GM12878 (cell line): ENCODE measurements at regions not wholly inside any gene's neighbourhood (a gene's known extent, or its start where the extent isn't known, plus 50 kb on each side); places are given as distances from the start of the nearest gene placed in this dataset.

Source experiments
- ATAC-seq: fragments of 200-7000 bp; cut with Tn5 transposase; 3 replicates; pipeline ENCODE4 v1.9.1; 2020; ENCODE audit warnings: mild to moderate bottlenecking, moderate library complexity
- BruUV-seq: library from RNA; stranded (reverse); fragments of 400-500 nt; replicated peaks from 2 replicates; lab custom pipeline; 2021; lab: Mats Ljungman, UMichigan
- CTCF ChIA-PET: fragments of 300-600 bp; sonication (Branson Sonifier 250); formaldehyde crosslinking; extraction: SDS; loops from one replicate; lab custom pipeline; 2021; ENCODE audit warnings: inconsistent platforms; lab: Yijun Ruan, JAX
- POLR2A ChIA-PET: fragments of 350-600 bp; formaldehyde crosslinking; extraction: SDS; loops from one replicate; lab custom pipeline; 2021; ENCODE audit warnings: inconsistent platforms; lab: Charles Lee
- RAD21 ChIA-PET: fragments of 300-600 bp; sonication (Branson Sonifier 250); formaldehyde crosslinking; loops from one replicate; lab custom pipeline; 2023; ENCODE audit warnings: antibody characterized with exemption; ENCODE audit not compliant: unreplicated experiment; lab: Charles Lee
- SMC1A ChIA-PET: fragments of 300-600 bp; sonication (Branson Sonifier 250); formaldehyde crosslinking; loops from one replicate; lab custom pipeline; 2023; ENCODE audit not compliant: unreplicated experiment, uncharacterized antibody; lab: Charles Lee
- DNase-seq: peaks from one replicate; pipeline ENCODE4 v3.0.0-alpha.2; 2011; ENCODE audit warnings: low read depth, low spot score
- FAIRE-seq: peaks from 3 replicates; lab custom pipeline; 2011; peaks lifted over from hg19 to GRCh38; lab: Jason Lieb, UNC
- H2AFZ ChIP-seq: 2 replicates; pipeline ENCODE4 v1.6.0; 2011; ENCODE audit warnings: low read depth, low read length, control low read depth; ENCODE audit not compliant: control insufficient read depth
- H3K27ac ChIP-seq: 2 replicates; pipeline ENCODE4 v1.5.1; 2011; ENCODE audit warnings: control low read depth; ENCODE audit not compliant: control insufficient read depth, insufficient read depth
- H3K27me3 ChIP-seq, 2 experiments: replicated peaks in 1 of 2; 2 replicates each; pipeline versions ENCODE4 v1.6.0 to v1.6.1; 2011; ENCODE audit warnings: low read length in 1 of 2; ENCODE audit not compliant: control insufficient read depth in 2 of 2, insufficient read depth in 2 of 2
- H3K36me3 ChIP-seq, 2 experiments: 2 replicates each; pipeline ENCODE4 v1.5.1; 2011; ENCODE audit warnings: low read length in 1 of 2; ENCODE audit not compliant: control insufficient read depth in 2 of 2, insufficient read depth in 2 of 2
- H3K4me1 ChIP-seq: 2 replicates; pipeline ENCODE4 v1.6.1; 2011; ENCODE audit warnings: mild to moderate bottlenecking, low read length, moderate library complexity, mixed read lengths; ENCODE audit not compliant: control insufficient read depth, insufficient read depth
- H3K4me2 ChIP-seq: 2 replicates; pipeline ENCODE4 v1.6.0; 2011; ENCODE audit warnings: control low read depth; ENCODE audit not compliant: control insufficient read depth, insufficient read depth
- H3K4me3 ChIP-seq: fragments of 200-600 bp; sonication (generic); 2 replicates; pipeline ENCODE4 v1.5.1; 2016
- H3K79me2 ChIP-seq: 2 replicates; pipeline ENCODE4 v1.6.0; 2011; ENCODE audit warnings: low read length; ENCODE audit not compliant: control insufficient read depth, insufficient read depth
- H3K9ac ChIP-seq: 2 replicates; pipeline ENCODE4 v1.8.0; 2011; ENCODE audit warnings: low read length, control low read depth, mixed read lengths; ENCODE audit not compliant: control insufficient read depth, insufficient read depth
- H3K9me3 ChIP-seq: replicated peaks from 3 replicates; pipeline ENCODE4 v1.5.1; 2011; ENCODE audit warnings: mild to moderate bottlenecking, low read length; ENCODE audit not compliant: control insufficient read depth, insufficient read depth
- H4K20me1 ChIP-seq: 2 replicates; pipeline ENCODE4 v1.6.0; 2011; ENCODE audit not compliant: control insufficient read depth, insufficient read depth
- CREB1 ChIP-seq: IDR thresholded peaks from 2 replicates; pipeline ENCODE4 v1.6.1; 2012; ENCODE audit warnings: low read depth, mild to moderate bottlenecking, inconsistent platforms
- EP300 ChIP-seq, 2 experiments: fragments of 150-350 bp in 1 of 2; IDR thresholded peaks; 2 replicates each; pipeline ENCODE4 v1.6.1; 2011 to 2012; ENCODE audit warnings: low read depth in 2 of 2, low read length in 2 of 2, borderline replicate concordance in 1 of 2, improper control_type of control experiment in 1 of 2, inconsistent platforms in 1 of 2; ENCODE audit not compliant: control insufficient read depth in 1 of 2
- FOS ChIP-seq: IDR thresholded peaks from 3 replicates; pipeline ENCODE4 v1.6.1; 2011; ENCODE audit warnings: borderline replicate concordance; ENCODE audit not compliant: insufficient read length; ENCODE audit errors: extremely low read depth
- KLF5 ChIP-seq: fragments of 450-650 bp; IDR thresholded peaks from 2 replicates; pipeline ENCODE4 v1.6.1; 2014; ENCODE audit warnings: mild to moderate bottlenecking; ENCODE audit not compliant: partially characterized antibody
- NR2F1 ChIP-seq: fragments of 450-650 bp; conservative IDR thresholded peaks from 2 replicates; pipeline ENCODE4 v1.6.1; 2017; ENCODE audit warnings: mild to moderate bottlenecking
- POLR2AphosphoS2 ChIP-seq: IDR thresholded peaks from 2 replicates; pipeline ENCODE4 v1.6.1; 2011; ENCODE audit warnings: low read depth, mild to moderate bottlenecking, low read length, improper control_type of control experiment, moderate library complexity
- POU2F2 ChIP-seq: IDR thresholded peaks from 3 replicates; pipeline ENCODE4 v1.6.1; 2011; ENCODE audit warnings: low read depth, mild to moderate bottlenecking, low read length, borderline replicate concordance
- RAD21 ChIP-seq: IDR thresholded peaks from 2 replicates; pipeline ENCODE4 v1.6.1; 2011; ENCODE audit warnings: mild to moderate bottlenecking, low read depth, low read length, moderate library complexity; ENCODE audit not compliant: insufficient read depth
- RBBP5 ChIP-seq: fragments of 200-600 bp; sonication (generic); conservative IDR thresholded peaks from 2 replicates; pipeline ENCODE4 v1.6.1; 2016
- SREBF2 ChIP-seq: IDR thresholded peaks from 2 replicates; pipeline ENCODE4 v1.6.1; 2012; ENCODE audit warnings: mild to moderate bottlenecking, low read length
- STAT1 ChIP-seq: fragments of 450-650 bp; conservative IDR thresholded peaks from 2 replicates; pipeline ENCODE4 v1.6.1; 2014; ENCODE audit warnings: antibody characterized with exemption, mild to moderate bottlenecking
- WGBS: methylation state at CpG from one replicate; pipeline ENCODE4 v1.1.6; 2016; ENCODE audit warnings: low lambda C conversion rate; ENCODE audit not compliant: insufficient replicate concordance, insufficient coverage; ENCODE audit errors: missing lambda C conversion rate; 5-methylcytosine and 5-hydroxymethylcytosine counted together
- in situ Hi-C: fragments of 300-500 bp; cut with MboI; formaldehyde crosslinking; loops from 9 replicates; pipeline ENCODE4 v1.14.3; 2018; ENCODE audit warnings: mixed read lengths
- intact Hi-C: fragments of 100-400 bp; cut with micrococcal nuclease; formaldehyde crosslinking; loops from one replicate; pipeline ENCODE4 v1.14.2; 2022; ENCODE audit not compliant: unreplicated experiment
- TF ChIP-seq, protein P1 (sequence below): fragments of 150-350 bp; IDR thresholded peaks from 2 replicates; pipeline ENCODE4 v1.6.1; 2014; ENCODE audit warnings: mild to moderate bottlenecking, low read depth, low read length
- TF ChIP-seq, protein P2 (sequence below): IDR thresholded peaks from 2 replicates; pipeline ENCODE4 v1.6.1; 2012; ENCODE audit warnings: low read depth, low read length, improper control_type of control experiment
- TF ChIP-seq, protein P3 (sequence below): IDR thresholded peaks from 2 replicates; pipeline ENCODE4 v1.6.1; 2011; ENCODE audit warnings: borderline replicate concordance, low read depth, mild to moderate bottlenecking, moderate library complexity, mixed read lengths, low read length; ENCODE audit not compliant: insufficient read depth; ENCODE audit errors: extremely low read length
- TF ChIP-seq, protein P4 (sequence below): IDR thresholded peaks from 2 replicates; pipeline ENCODE4 v1.6.1; 2012; ENCODE audit warnings: improper control_type of control experiment, low read depth, low read length; ENCODE audit not compliant: insufficient replicate concordance

DNA sequence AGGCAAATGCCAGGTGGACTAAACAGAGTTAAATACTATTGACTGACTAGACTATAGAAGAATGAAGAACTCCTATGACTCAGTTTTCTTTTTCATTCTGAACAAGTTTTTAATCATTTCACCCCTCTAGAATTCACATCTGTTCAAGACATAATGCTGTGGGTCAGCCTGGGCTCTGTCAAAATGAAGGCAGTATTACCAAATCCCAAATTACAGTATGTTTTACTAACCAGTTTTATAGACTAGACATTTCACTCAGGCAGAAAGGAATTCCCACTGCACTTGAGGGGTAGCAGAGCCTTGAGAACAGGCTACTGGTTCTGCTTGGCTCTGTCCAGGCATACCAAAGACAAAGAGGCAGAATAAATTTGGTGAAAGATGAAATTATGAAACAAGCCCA is 511.7 kb downstream of the EPHA4 start (continued):
- TF ChIP-seq FOS (no peak), POU2F2 (no peak), KLF5 (no peak), STAT1 (no peak)
- TF ChIP-seq, protein P1, sequence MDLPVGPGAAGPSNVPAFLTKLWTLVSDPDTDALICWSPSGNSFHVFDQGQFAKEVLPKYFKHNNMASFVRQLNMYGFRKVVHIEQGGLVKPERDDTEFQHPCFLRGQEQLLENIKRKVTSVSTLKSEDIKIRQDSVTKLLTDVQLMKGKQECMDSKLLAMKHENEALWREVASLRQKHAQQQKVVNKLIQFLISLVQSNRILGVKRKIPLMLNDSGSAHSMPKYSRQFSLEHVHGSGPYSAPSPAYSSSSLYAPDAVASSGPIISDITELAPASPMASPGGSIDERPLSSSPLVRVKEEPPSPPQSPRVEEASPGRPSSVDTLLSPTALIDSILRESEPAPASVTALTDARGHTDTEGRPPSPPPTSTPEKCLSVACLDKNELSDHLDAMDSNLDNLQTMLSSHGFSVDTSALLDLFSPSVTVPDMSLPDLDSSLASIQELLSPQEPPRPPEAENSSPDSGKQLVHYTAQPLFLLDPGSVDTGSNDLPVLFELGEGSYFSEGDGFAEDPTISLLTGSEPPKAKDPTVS = no peak

DNA sequence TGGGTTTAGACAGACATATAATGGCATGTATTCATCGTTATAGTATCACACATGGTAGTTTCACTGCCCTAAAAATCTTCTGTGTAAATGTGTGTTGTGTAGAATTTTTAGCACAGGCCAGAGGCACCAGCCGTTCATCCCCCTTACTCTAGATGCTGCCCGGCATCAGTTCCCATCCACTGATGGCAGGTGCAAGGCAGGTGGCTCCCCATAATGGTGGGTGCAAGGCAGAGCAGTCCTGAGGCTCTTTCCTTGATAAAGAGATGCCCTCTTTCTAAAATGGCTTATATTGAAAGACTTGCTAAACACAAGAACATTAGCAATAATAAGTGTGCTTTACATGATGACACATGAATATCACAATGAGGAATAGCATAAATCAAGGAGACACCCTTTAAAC is 508.5 kb downstream of the EPHA4 start:
- Histone ChIP-seq H3K4me2 (no peak overlapping the region), H3K4me1 (no peaks in the 10 kb centered on the region; the same call in 1 of the 2 replicates), H3K27me3 (no peaks in the 10 kb centered on the region), H3K4me3 (no peak overlapping the region), H3K27ac (no peak overlapping the region), H2AFZ (no peak overlapping the region), H3K36me3 (no peaks in the 10 kb centered on the region), H4K20me1 (no peaks in the 10 kb centered on the region), H3K9ac (no peak overlapping the region), H3K9me3 (no peaks in the 10 kb centered on the region), H3K79me2 (no peaks in the 10 kb centered on the region)
- FAIRE-seq (no peak), ATAC-seq (peak; percentile 34), DNase-seq (no peak)
- SMC1A ChIA-PET = interaction anchor here (0.9 kb wide), 1 partner anchor 25 kb away, joined by 3 read pairs; no protein-coding TSS in a partner anchor
- RAD21 ChIA-PET = no interaction called here
- POLR2A ChIA-PET = no interaction called here
- no TSS peak for BruUV-seq
- 20% methylated on average over 3 of the region's 3 CpGs for WGBS
- CTCF ChIA-PET = no interaction called here
- intact Hi-C loops = loop anchor here (10.0 kb wide), 1 partner anchor 511 kb away; the partner anchor contains the start of gene EPHA4
- in situ Hi-C loops = no loop called here
- TF ChIP-seq CREB1 = no peak
- TF ChIP-seq POLR2AphosphoS2 = no peak
- TF ChIP-seq, protein P2, sequence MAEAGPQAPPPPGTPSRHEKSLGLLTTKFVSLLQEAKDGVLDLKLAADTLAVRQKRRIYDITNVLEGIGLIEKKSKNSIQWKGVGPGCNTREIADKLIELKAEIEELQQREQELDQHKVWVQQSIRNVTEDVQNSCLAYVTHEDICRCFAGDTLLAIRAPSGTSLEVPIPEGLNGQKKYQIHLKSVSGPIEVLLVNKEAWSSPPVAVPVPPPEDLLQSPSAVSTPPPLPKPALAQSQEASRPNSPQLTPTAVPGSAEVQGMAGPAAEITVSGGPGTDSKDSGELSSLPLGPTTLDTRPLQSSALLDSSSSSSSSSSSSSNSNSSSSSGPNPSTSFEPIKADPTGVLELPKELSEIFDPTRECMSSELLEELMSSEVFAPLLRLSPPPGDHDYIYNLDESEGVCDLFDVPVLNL = no peak
- no peak for TF ChIP-seq FOS
- TF ChIP-seq, protein P3, sequence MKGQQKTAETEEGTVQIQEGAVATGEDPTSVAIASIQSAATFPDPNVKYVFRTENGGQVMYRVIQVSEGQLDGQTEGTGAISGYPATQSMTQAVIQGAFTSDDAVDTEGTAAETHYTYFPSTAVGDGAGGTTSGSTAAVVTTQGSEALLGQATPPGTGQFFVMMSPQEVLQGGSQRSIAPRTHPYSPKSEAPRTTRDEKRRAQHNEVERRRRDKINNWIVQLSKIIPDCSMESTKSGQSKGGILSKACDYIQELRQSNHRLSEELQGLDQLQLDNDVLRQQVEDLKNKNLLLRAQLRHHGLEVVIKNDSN = no peak
- TF ChIP-seq EP300 (IDR thresholded peaks at IDR 0.05; ENCODE audit: borderline replicate concordance in 1 of 2, control insufficient read depth in 1 of 2, low read depth in 2 of 2, low read length in 2 of 2) = no peak
- TF ChIP-seq SREBF2 = no peak
- no peak for TF ChIP-seq RBBP5
- TF ChIP-seq, protein P4, sequence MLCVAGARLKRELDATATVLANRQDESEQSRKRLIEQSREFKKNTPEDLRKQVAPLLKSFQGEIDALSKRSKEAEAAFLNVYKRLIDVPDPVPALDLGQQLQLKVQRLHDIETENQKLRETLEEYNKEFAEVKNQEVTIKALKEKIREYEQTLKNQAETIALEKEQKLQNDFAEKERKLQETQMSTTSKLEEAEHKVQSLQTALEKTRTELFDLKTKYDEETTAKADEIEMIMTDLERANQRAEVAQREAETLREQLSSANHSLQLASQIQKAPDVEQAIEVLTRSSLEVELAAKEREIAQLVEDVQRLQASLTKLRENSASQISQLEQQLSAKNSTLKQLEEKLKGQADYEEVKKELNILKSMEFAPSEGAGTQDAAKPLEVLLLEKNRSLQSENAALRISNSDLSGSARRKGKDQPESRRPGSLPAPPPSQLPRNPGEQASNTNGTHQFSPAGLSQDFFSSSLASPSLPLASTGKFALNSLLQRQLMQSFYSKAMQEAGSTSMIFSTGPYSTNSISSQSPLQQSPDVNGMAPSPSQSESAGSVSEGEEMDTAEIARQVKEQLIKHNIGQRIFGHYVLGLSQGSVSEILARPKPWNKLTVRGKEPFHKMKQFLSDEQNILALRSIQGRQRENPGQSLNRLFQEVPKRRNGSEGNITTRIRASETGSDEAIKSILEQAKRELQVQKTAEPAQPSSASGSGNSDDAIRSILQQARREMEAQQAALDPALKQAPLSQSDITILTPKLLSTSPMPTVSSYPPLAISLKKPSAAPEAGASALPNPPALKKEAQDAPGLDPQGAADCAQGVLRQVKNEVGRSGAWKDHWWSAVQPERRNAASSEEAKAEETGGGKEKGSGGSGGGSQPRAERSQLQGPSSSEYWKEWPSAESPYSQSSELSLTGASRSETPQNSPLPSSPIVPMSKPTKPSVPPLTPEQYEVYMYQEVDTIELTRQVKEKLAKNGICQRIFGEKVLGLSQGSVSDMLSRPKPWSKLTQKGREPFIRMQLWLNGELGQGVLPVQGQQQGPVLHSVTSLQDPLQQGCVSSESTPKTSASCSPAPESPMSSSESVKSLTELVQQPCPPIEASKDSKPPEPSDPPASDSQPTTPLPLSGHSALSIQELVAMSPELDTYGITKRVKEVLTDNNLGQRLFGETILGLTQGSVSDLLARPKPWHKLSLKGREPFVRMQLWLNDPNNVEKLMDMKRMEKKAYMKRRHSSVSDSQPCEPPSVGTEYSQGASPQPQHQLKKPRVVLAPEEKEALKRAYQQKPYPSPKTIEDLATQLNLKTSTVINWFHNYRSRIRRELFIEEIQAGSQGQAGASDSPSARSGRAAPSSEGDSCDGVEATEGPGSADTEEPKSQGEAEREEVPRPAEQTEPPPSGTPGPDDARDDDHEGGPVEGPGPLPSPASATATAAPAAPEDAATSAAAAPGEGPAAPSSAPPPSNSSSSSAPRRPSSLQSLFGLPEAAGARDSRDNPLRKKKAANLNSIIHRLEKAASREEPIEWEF = no peak
- no peak for TF ChIP-seq RAD21
- no peak for TF ChIP-seq NR2F1
